ENCODE measurements at regions not wholly inside any gene's neighbourhood (a gene's known extent, or its start where the extent isn't known, plus 50 kb on each side); places are given as distances from the start of the nearest gene placed in this dataset.

- Histone ChIP-seq H3K27ac (no peak overlapping the region), H3K4me3 (no peak overlapping the region), H3K27me3 (no peaks in the 10 kb centered on the region), H3K36me3 (no peaks in the 10 kb centered on the region), H3K4me1 (no peaks in the 10 kb centered on the region), H3K9me3 (peaks cover 0 to 17% (median 0%) of the 10 kb centered on the region in 11 donors)
- intact Hi-C loops (cut with DNase I): no loop called here
- WGBS, 2 donors: 86 to 89% methylated on average over 3 of the region's 3 CpGs
- no peak for TF ChIP-seq CTCF (IDR thresholded peaks at IDR 0.05)
- ATAC-seq: no peak
- DNase-seq: no peak
Observed at GRCh38 chr17:13940858-13941665, 128.2 kb upstream of the COX10 start.

GRCh38 chr17:13941781-13942180 lies 127.5 kb upstream of the COX10 start:
- no peaks in the 10 kb centered on the region for H3K27me3 ChIP-seq
- H3K4me3 ChIP-seq: no peak overlapping the region
- no peak for TF ChIP-seq CTCF (IDR thresholded peaks at IDR 0.05)
- ATAC-seq: no peak
- no peaks in the 10 kb centered on the region for H3K4me1 ChIP-seq
- H3K27ac ChIP-seq: no peak overlapping the region
- intact Hi-C loops (cut with DNase I): no loop called here
- no peak for DNase-seq
- no peaks in the 10 kb centered on the region for H3K36me3 ChIP-seq
- WGBS, 2 donors: 89 to 97% methylated on average over 3 of the region's 3 CpGs
- peaks cover 0 to 17% (median 0%) of the 10 kb centered on the region in 11 donors for H3K9me3 ChIP-seq

DNA sequence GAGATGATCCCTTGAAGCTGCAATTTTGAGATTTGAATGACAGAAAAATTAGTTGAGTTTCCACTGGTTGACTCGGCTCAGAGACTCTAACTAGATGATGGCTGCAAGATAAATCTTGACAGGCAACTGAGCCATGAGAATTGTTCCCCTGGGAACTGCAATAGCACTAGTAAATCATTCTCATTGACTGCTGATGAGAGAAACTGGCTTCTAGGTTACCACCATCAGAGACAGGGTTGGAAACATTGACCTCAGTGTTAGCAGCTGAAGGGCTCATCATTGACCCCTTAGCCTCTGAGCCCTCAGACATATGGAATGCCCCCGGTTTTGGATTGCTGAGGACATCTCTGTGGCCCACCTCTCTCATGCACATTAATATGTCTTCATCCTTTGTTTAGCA lies 125.4 kb upstream of the COX10 start:
- H3K4me3 ChIP-seq: no peak overlapping the region
- no peaks in the 10 kb centered on the region for H3K36me3 ChIP-seq
- no peaks in the 10 kb centered on the region for H3K4me1 ChIP-seq
- ATAC-seq (no peak), DNase-seq (no peak)
- peaks cover 0 to 16% (median 0%) of the 10 kb centered on the region in 11 donors for H3K9me3 ChIP-seq
- TF ChIP-seq CTCF (IDR thresholded peaks at IDR 0.05): no peak
- 68 to 87% methylated on average over 2 of the region's 2 CpGs for WGBS, 2 donors
- no peak overlapping the region for H3K27ac ChIP-seq
- no peaks in the 10 kb centered on the region for H3K27me3 ChIP-seq
- intact Hi-C loops (cut with DNase I): no loop called here

DNA sequence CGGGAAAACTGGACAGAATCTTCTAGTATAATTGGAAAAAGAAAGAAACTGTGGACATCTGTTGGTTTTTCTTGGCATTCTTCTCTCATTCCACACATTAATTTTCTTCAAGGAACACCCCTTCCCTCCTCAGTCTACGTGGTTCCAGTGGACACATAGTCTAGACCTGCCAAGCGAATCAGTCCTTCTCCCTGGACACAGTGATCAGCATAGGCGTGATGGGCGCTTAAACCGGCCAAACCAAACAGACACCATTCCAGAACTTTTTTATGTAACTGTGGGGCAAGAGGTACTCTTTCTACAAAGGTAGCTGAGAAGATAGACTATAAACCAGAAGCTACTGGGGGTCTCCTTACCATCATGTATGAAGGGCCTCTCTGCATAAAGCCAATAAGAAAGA lies 121.8 kb upstream of the COX10 start:
- no peaks in the 10 kb centered on the region for H3K4me1 ChIP-seq
- no peak for DNase-seq
- peak in 1 of 8 donors; percentile 52 for ATAC-seq
- intact Hi-C loops (cut with DNase I): no loop called here
- H3K36me3 ChIP-seq: no peaks in the 10 kb centered on the region
- H3K4me3 ChIP-seq: no peak overlapping the region
- no peak overlapping the region for H3K27ac ChIP-seq
- no peaks in the 10 kb centered on the region for H3K27me3 ChIP-seq
- 88 to 93% methylated on average over 6 of the region's 6 CpGs for WGBS, 2 donors
- TF ChIP-seq CTCF (IDR thresholded peaks at IDR 0.05): no peak
- H3K9me3 ChIP-seq: no peaks in the 10 kb centered on the region
